Middle frontal gyrus (tissue), 1 donor: ENCODE measurements at regions not wholly inside any gene's neighbourhood (a gene's known extent, or its start where the extent isn't known, plus 50 kb on each side); places are given as distances from the start of the nearest gene placed in this dataset.
"Not testable (repeated sequence)": the region's sequence is repeated elsewhere in the genome, so short reads cannot be mapped to it uniquely, and the experiment has no call there.

Experiments used
- DNase-seq: peaks from one replicate; pipeline ENCODE4 v3.0.0-alpha.2; 2015; ENCODE audit warnings: low spot score; ENCODE audit errors: extremely low spot score

DNA sequence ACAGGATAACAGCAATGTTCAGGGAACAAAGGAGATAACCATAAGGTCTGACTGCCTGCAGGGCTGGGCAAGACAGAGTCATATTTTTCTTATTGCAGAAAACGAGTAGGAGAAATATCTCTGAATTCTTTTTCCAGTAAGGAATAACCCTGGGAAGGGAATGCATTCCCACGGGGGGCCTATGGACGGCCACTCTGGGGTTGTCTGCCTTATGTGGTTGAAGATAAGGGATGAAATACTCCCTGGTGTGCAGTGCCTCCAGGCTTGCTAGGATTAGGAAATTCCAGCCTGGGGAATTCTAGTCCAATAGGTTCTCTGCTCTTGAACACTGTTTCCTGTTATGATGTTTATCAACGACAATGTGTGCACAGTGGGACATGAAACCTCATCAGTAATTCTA, 185.3 kb upstream of the HSFY2 start:
- DNase-seq, result no peak

GRCh38 chrY:18951657-18952435, 178.3 kb upstream of the HSFY2 start:
- DNase-seq, result no peak

- no peak for DNase-seq
These were observed 177.5 kb upstream of the HSFY2 start for GRCh38 chrY:18951019-18951418.

DNA sequence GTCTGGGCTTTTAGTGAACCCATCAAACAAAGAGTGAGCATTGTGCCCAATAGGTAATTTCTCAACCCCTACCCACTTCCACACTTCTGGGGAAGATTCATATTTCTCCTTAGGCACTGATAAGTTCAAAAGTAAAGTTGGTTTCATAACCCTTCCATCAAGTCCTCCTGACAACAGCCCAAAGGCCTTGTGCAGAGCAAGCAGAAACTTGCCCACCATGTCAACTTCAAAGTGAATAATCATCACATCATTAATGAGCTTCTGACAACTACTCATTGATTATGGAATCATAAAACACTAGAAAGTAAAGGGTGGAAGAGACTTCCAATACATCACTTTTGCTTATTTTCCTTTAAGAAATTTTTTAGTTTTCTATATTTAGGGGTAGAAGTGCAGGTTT, 163.3 kb upstream of the HSFY2 start:
- no peak for DNase-seq

DNA sequence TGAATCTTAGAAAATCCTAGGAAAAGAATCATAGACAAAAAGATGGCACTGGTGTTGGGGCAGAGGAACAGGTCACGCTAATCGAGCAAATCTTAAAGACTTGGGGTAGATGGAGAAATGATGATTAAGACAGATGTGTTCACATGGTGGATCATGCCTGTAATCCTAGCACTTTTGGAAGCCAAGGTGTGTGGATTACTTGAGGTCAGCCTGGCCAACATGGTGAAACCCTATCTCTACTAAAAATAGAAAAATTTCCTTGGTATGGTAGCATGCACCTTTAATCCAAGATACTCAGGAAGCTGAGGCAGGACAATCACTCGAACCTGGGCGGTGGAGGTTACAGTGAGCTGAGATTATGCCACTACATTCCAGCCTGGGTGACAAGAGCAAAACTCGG, 145.7 kb upstream of the HSFY2 start:
- no peak for DNase-seq

DNA sequence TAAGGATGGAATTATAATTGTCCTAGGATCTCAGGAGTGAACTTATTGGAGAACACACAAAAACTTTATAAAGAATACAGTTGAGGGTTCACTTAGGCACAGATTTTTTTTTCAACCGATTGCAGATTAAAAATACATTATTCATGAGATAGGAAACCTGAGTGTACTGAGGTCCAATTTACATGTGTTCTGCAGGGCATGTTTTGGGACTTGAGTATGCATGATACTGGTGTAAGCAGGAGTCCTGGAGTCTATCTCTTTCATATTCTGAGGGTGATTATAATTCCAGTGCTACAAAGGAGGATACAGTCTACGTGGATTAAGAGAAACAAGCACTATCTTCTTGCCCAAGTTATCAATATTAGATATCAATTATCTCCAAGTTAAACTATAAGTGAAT, 139.3 kb upstream of the HSFY2 start:
- no peak for DNase-seq

GRCh38 chrY:18909846-18910245, 136.3 kb upstream of the HSFY2 start:
- no peak for DNase-seq

DNA sequence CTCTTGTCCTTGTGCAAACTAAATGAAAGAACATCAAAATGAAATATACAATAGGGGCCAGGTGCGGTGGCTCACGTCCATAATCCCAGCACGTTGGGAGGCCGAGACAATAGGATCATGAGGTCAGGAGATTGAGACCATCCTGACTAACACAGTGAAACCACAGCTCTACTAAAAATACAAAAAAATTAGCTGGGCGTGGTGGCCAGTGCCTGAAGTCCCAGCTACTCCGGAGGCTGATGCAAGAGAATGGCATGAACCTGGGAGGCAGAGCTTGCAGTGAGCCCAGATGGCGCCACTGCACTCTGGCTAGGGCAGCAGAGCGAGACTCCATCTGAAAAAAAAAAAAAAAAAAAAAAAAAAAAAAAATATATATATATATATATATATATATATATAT, 132.7 kb upstream of the HSFY2 start:
- DNase-seq, result not testable (repeated sequence)

GRCh38 chrY:18904296-18904695, 130.8 kb upstream of the HSFY2 start:
- no peak for DNase-seq

DNA sequence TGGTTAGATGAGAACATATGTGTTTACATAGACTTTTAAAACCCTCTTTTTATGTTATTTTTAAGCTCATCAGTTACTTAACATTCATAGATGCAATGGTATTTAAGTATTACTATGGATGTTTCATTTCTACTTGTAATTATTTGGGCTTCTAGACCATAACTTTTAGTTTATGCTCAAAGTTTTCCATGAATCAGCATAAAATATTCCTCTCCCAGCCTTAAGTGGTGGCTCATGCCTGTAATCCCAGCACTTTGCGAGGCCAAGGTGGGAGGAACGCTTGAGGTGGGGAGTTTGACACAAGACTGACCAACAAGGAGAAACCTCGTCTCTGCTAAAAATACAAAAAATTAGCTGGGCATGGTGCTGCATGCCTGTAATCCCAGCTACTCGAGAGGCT, 118.5 kb upstream of the HSFY2 start:
- no peak for DNase-seq

DNA sequence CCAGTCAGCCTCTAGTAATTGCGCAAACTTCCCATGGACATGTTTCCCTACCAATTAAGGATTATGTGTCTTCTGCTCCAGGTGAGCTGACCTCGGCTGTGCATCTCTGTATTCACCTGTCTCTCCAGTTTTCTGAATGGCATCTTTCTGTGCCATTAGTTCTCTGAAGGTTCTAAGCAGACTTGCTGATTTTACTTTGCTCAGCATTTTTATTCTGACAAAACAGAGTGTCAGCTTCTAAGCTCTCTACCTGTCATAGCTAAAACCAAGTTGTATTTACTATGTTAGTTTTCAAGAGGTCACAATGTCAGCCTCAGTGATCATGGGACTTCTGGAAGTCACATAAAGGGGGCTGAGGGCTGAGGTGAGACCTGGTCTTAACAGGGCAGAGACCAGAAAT, 116.0 kb upstream of the HSFY2 start:
- DNase-seq, result no peak

- no peak for DNase-seq
These were observed 111.2 kb upstream of the HSFY2 start for GRCh38 chrY:18884748-18885147.

- DNase-seq, result not testable (repeated sequence)
These were observed 95.6 kb upstream of the HSFY2 start for GRCh38 chrY:18869145-18869544.

GRCh38 chrY:18866887-18867551, 93.5 kb upstream of the HSFY2 start:
- not testable (repeated sequence) for DNase-seq

DNA sequence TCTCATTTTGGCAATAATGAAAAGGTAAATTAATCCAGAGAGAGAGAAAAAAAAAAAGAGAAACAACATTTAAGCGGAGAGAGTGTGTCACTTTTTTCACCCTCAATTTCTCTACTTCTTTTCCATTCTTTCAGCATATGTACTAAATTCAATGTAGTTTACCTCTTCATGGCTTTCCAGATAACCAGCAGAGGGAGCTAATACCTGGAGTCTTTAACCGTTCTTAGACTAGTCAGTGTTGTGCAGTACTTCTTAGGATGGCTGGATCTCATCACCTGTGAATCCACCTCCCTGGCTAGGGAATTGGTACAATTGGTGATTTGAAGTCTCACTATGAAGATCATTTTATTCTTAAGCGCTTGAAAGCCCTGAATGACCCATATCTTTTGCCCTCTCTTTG, 87.3 kb upstream of the HSFY2 start:
- DNase-seq, result not testable (repeated sequence)

DNA sequence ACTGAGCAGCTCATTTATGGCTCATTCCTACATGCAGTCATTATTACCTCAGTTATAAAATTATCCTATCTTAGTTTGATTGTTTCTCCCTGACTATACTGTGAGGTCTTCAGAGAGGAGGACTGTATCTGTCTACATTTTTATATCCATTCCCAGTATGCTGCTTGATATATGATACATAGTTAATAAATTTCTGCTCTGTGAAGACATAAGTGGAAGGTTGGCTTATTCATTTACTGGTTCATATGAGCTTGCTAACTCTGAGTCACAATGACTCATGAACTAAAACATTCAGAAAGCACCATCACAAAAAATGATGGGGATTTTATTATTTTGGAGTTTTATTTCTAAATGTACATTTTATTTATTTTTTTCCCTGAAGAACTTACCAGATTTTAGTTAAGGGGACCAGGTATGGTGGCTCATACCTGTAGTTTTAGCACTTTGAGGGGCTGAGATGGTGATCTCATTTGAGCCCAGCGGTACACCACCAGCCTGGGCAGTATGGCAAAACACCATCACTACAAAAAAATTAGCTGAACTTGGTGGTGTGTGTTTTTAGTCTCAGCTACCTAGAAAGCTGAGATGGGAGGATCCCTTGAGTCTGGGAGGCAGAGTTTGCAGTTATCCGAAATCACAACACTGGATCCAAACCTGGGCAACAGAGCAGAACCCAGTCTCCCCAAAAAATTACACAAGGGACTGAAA, 85.1 kb upstream of the HSFY2 start:
- not testable (repeated sequence) for DNase-seq

GRCh38 chrY:18855184-18855583, 81.6 kb upstream of the HSFY2 start:
- DNase-seq, result not testable (repeated sequence)

GRCh38 chrY:18853323-18853722, 79.8 kb upstream of the HSFY2 start:
- not testable (repeated sequence) for DNase-seq

- DNase-seq, result not testable (repeated sequence)
These were observed 63.1 kb upstream of the HSFY2 start for GRCh38 chrY:18836643-18837042.
